Neuronal stem cell (in vitro differentiated cells): ENCODE measurements at regions not wholly inside any gene's neighbourhood (a gene's known extent, or its start where the extent isn't known, plus 50 kb on each side); places are given as distances from the start of the nearest gene placed in this dataset.

Experiments
- DNase-seq: peaks from one replicate; pipeline ENCODE4 v3.0.0-alpha.2; 2013; ENCODE audit warnings: low spot score
- H2AFZ ChIP-seq: one replicate; pipeline ENCODE4 v1.6.1; 2013; ENCODE audit warnings: mild to moderate bottlenecking, low read length, inconsistent platforms
- H2AK5ac ChIP-seq: 2 replicates; pipeline ENCODE4 v1.6.1; 2013; ENCODE audit warnings: low read depth, mild to moderate bottlenecking, inconsistent platforms, low read length, moderate library complexity, mixed read lengths
- H2BK120ac ChIP-seq: 2 replicates; pipeline ENCODE4 v1.6.1; 2013; ENCODE audit warnings: low read depth, mild to moderate bottlenecking, inconsistent platforms, low read length, moderate library complexity, mixed read lengths
- H2BK12ac ChIP-seq: one replicate; pipeline ENCODE4 v1.6.1; 2013; ENCODE audit warnings: low read length, inconsistent platforms
- H2BK15ac ChIP-seq: 2 replicates; pipeline ENCODE4 v1.6.1; 2013; ENCODE audit warnings: mild to moderate bottlenecking, low read length, inconsistent platforms, mixed read lengths
- H2BK5ac ChIP-seq: one replicate; pipeline ENCODE4 v1.6.1; 2013; ENCODE audit warnings: inconsistent platforms, mild to moderate bottlenecking, low read length, moderate library complexity
- H3K14ac ChIP-seq: one replicate; pipeline ENCODE4 v1.6.1; 2013; ENCODE audit warnings: low read length, inconsistent platforms
- H3K18ac ChIP-seq: 2 replicates; pipeline ENCODE4 v1.6.1; 2013; ENCODE audit warnings: low read length, inconsistent platforms
- H3K23ac ChIP-seq: 2 replicates; pipeline ENCODE4 v1.6.1; 2013; ENCODE audit warnings: low read depth, mild to moderate bottlenecking, mixed read lengths, low read length, inconsistent platforms; ENCODE audit not compliant: poor library complexity
- H3K27ac ChIP-seq: replicated peaks from 3 replicates; pipeline ENCODE4 v1.5.1; 2013; ENCODE audit warnings: low read length, inconsistent platforms
- H3K27me3 ChIP-seq, 3 experiments: 2 replicates each; pipeline ENCODE4 v1.6.1; 2013; ENCODE audit warnings: low read length in 3 of 3, mild to moderate bottlenecking in 2 of 3, inconsistent platforms in 1 of 3, low read depth in 1 of 3, mixed read lengths in 1 of 3, moderate library complexity in 1 of 3; ENCODE audit not compliant: control insufficient read depth in 3 of 3, insufficient read depth in 3 of 3
- H3K36me3 ChIP-seq, 2 donors: replicated peaks in 1 of 2; 2 replicates each; pipeline ENCODE4 v1.6.1; 2013; ENCODE audit warnings: low read length in 2 of 2; ENCODE audit not compliant: control insufficient read depth in 2 of 2, insufficient read depth in 2 of 2
- H3K4ac ChIP-seq: 2 replicates; pipeline ENCODE4 v1.6.1; 2013; ENCODE audit warnings: inconsistent platforms, mild to moderate bottlenecking, low read length, moderate library complexity
- H3K4me1 ChIP-seq, 2 donors: 1 replicate in 1 of 2; 2 replicates in 1 of 2; pipeline ENCODE4 v1.6.1; 2013; ENCODE audit warnings: low read length in 2 of 2, low read depth in 1 of 2; ENCODE audit not compliant: control insufficient read depth in 2 of 2, insufficient read depth in 1 of 2
- H3K4me2 ChIP-seq: one replicate; pipeline ENCODE4 v1.6.1; 2013; ENCODE audit warnings: mild to moderate bottlenecking, low read length, inconsistent platforms; ENCODE audit not compliant: insufficient read depth, poor library complexity, severe bottlenecking
- H3K4me3 ChIP-seq, 2 donors: 2 replicates each; pipeline ENCODE4 v1.5.1; 2013; ENCODE audit warnings: low read length in 2 of 2, mild to moderate bottlenecking in 2 of 2, inconsistent platforms in 1 of 2, moderate library complexity in 1 of 2
- H3K79me1 ChIP-seq: one replicate; pipeline ENCODE4 v1.6.1; 2013; ENCODE audit warnings: low read depth, mild to moderate bottlenecking, inconsistent platforms, low read length, moderate library complexity
- H3K9ac ChIP-seq: one replicate; pipeline ENCODE4 v1.6.1; 2013; ENCODE audit warnings: mild to moderate bottlenecking, low read depth, low read length, inconsistent platforms; ENCODE audit not compliant: poor library complexity
- H3K9me3 ChIP-seq, 2 donors: replicated peaks in 1 of 2; 2 replicates each; pipeline versions ENCODE3 to v1.6.1; 2013; ENCODE audit warnings: low read length in 2 of 2, mild to moderate bottlenecking in 2 of 2, inconsistent platforms in 1 of 2, low read depth in 1 of 2, mixed read lengths in 1 of 2, moderate library complexity in 1 of 2; ENCODE audit not compliant: control insufficient read depth in 2 of 2, insufficient read depth in 1 of 2
- H4K8ac ChIP-seq: one replicate; pipeline ENCODE4 v1.6.1; 2013; ENCODE audit warnings: low read depth, mild to moderate bottlenecking, inconsistent platforms, low read length, moderate library complexity
- H4K91ac ChIP-seq: one replicate; pipeline ENCODE4 v1.6.1; 2013; ENCODE audit warnings: low read length, low read depth, mild to moderate bottlenecking, inconsistent platforms; ENCODE audit not compliant: poor library complexity
- WGBS, 2 donors: extraction: QIAGEN DNeasy Blood & Tissue Kit; methylation state at CpG; one replicate each; pipeline ENCODE4 v1.1.7; 2013; ENCODE audit warnings: missing lambda C conversion rate in 2 of 2, mixed read lengths in 1 of 2; ENCODE audit not compliant: insufficient read length in 2 of 2, insufficient replicate concordance in 1 of 2; ENCODE audit errors: extremely low coverage in 2 of 2; 5-methylcytosine and 5-hydroxymethylcytosine counted together

DNA sequence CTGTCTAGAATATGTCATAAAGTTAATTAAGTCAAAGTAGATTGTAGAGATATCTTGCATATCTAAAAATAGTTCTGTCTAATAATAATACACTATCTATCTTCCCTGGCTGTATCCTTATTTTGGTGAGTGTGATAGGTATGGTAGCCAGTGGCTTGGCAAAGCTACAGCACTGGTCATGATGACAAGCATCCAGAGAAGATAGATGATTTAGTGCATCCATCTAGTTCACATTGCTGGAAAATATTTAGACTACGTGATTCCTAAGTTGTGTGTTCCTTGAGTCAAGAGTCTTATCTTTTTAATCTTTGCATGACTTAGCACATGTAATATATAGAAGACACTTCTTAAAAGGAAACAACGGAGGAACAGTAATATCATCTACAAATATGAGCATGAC lies 711.2 kb upstream of the KCND2 start:
- H2BK120ac ChIP-seq, result no peak overlapping the region
- no peaks in the 10 kb centered on the region for H3K9me3 ChIP-seq
- H3K36me3 ChIP-seq, result no peaks in the 10 kb centered on the region
- H3K14ac ChIP-seq, result no peak overlapping the region
- no peak overlapping the region for H3K4me2 ChIP-seq
- H3K23ac ChIP-seq, result no peak overlapping the region
- DNase-seq, result no peak
- H3K18ac ChIP-seq, result no peak overlapping the region
- no peak overlapping the region for H3K4me3 ChIP-seq
- no CpG with 5 or more reads among the region's 2 CpGs for WGBS, 2 donors
- H3K4me1 ChIP-seq, result no peaks in the 10 kb centered on the region
- no peak overlapping the region for H4K91ac ChIP-seq
- H2AK5ac ChIP-seq, result no peak overlapping the region
- no peak overlapping the region for H4K8ac ChIP-seq
- H3K27me3 ChIP-seq, result no peaks in the 10 kb centered on the region
- no peak overlapping the region for H3K4ac ChIP-seq
- H3K79me1 ChIP-seq, result no peaks in the 10 kb centered on the region
- H2AFZ ChIP-seq, result no peak overlapping the region
- H2BK5ac ChIP-seq, result no peak overlapping the region
- H2BK15ac ChIP-seq, result no peak overlapping the region
- no peak overlapping the region for H2BK12ac ChIP-seq
- H3K9ac ChIP-seq, result no peak overlapping the region
- no peak overlapping the region for H3K27ac ChIP-seq

GRCh38 chr7:119562839-119563238 lies 710.1 kb upstream of the KCND2 start:
- H3K36me3 ChIP-seq, result no peaks in the 10 kb centered on the region
- no peak overlapping the region for H3K4ac ChIP-seq
- H3K4me2 ChIP-seq, result no peak overlapping the region
- no peaks in the 10 kb centered on the region for H3K4me1 ChIP-seq
- no peaks in the 10 kb centered on the region for H3K27me3 ChIP-seq
- H3K27ac ChIP-seq, result no peak overlapping the region
- no CpG with 5 or more reads among the region's 3 CpGs for WGBS, 2 donors
- no peak overlapping the region for H2BK5ac ChIP-seq
- no peaks in the 10 kb centered on the region for H3K79me1 ChIP-seq
- H2BK120ac ChIP-seq, result no peak overlapping the region
- no peak overlapping the region for H2BK15ac ChIP-seq
- H3K14ac ChIP-seq, result no peak overlapping the region
- H2AK5ac ChIP-seq, result no peak overlapping the region
- DNase-seq, result no peak
- no peaks in the 10 kb centered on the region for H3K9me3 ChIP-seq
- H3K4me3 ChIP-seq, result no peak overlapping the region
- no peak overlapping the region for H4K8ac ChIP-seq
- H4K91ac ChIP-seq, result no peak overlapping the region
- no peak overlapping the region for H2AFZ ChIP-seq
- H3K9ac ChIP-seq, result no peak overlapping the region
- no peak overlapping the region for H2BK12ac ChIP-seq
- no peak overlapping the region for H3K23ac ChIP-seq
- no peak overlapping the region for H3K18ac ChIP-seq

- DNase-seq, result no peak
- H3K9me3 ChIP-seq, result no peaks in the 10 kb centered on the region
- H3K27ac ChIP-seq, result no peak overlapping the region
- no peak overlapping the region for H2AK5ac ChIP-seq
- WGBS, 2 donors, result no CpG with 5 or more reads among the region's 1 CpG
- H3K23ac ChIP-seq, result no peak overlapping the region
- H4K91ac ChIP-seq, result no peak overlapping the region
- no peak overlapping the region for H2BK12ac ChIP-seq
- no peak overlapping the region for H3K4me3 ChIP-seq
- no peak overlapping the region for H2AFZ ChIP-seq
- no peak overlapping the region for H4K8ac ChIP-seq
- H2BK15ac ChIP-seq, result no peak overlapping the region
- H3K4me1 ChIP-seq, result no peaks in the 10 kb centered on the region
- no peaks in the 10 kb centered on the region for H3K36me3 ChIP-seq
- H3K14ac ChIP-seq, result no peak overlapping the region
- H3K18ac ChIP-seq, result no peak overlapping the region
- H2BK5ac ChIP-seq, result no peak overlapping the region
- H3K27me3 ChIP-seq, result no peaks in the 10 kb centered on the region
- H3K4ac ChIP-seq, result no peak overlapping the region
- no peak overlapping the region for H2BK120ac ChIP-seq
- H3K4me2 ChIP-seq, result no peak overlapping the region
- H3K9ac ChIP-seq, result no peak overlapping the region
- H3K79me1 ChIP-seq, result no peaks in the 10 kb centered on the region
These were observed 701.3 kb upstream of the KCND2 start for GRCh38 chr7:119571666-119572065.

DNA sequence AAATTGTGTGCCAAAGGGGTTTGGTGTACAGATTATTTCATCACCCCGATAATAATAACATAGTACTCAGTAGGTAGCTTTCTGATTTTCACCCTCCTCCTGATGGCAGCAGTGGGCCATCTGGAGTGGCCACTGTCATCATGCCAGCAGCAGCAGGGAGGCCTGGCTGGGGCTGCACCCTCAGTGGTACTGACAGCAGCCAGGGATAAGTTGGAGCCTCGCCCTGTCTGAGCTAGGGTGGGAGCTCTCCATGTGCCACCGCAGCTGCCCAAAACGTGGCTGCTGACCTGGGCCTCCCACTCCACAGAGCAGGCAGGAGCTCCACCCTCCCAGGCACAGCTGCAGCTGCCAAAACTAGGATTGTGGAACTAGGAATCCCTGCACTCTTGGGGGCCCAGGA lies 700.8 kb upstream of the KCND2 start:
- Histone ChIP-seq H3K27me3 (no peaks in the 10 kb centered on the region), H3K36me3 (no peaks in the 10 kb centered on the region), H3K18ac (no peak overlapping the region), H3K23ac (peak overlapping the region; percentile 62), H2BK15ac (no peak overlapping the region), H2BK12ac (no peak overlapping the region), H3K4me1 (no peaks in the 10 kb centered on the region), H3K9ac (no peak overlapping the region), H3K14ac (no peak overlapping the region), H3K9me3 (no peaks in the 10 kb centered on the region), H2AFZ (no peak overlapping the region), H3K4me2 (no peak overlapping the region), H3K4me3 (peak overlapping the region in 1 of 2 donors; percentile 29), H2BK120ac (no peak overlapping the region), H3K27ac (no peak overlapping the region), H2AK5ac (no peak overlapping the region), H4K8ac (no peak overlapping the region), H4K91ac (no peak overlapping the region), H2BK5ac (no peak overlapping the region), H3K4ac (no peak overlapping the region), H3K79me1 (no peaks in the 10 kb centered on the region)
- WGBS, 2 donors, result no CpG with 5 or more reads among the region's 4 CpGs
- no peak for DNase-seq
